Adrenal gland (tissue), 5 donors: ENCODE measurements at regions not wholly inside any gene's neighbourhood (a gene's known extent, or its start where the extent isn't known, plus 50 kb on each side); places are given as distances from the start of the nearest gene placed in this dataset.

Source experiments
- POLR2A ChIP-seq, 2 donors: fragments of 450-650 bp; IDR thresholded peaks; one replicate each; pipeline ENCODE4 v1.6.1; 2017; ENCODE audit warnings: antibody characterized with exemption in 2 of 2, mild to moderate bottlenecking in 2 of 2, moderate library complexity in 1 of 2
- TF ChIP-seq, protein P1 (sequence below), 6 experiments: fragments of 450-650 bp in 4 of 6; fragments of 200-600 bp in 2 of 6; sonication (generic) in 1 of 6; IDR thresholded peaks; 1 replicate in 5 of 6; 2 replicates in 1 of 6; pipeline versions ENCODE4 v1.5.1 to v1.8.0; 2016 to 2021; ENCODE audit warnings: antibody characterized with exemption in 6 of 6, mild to moderate bottlenecking in 2 of 6, moderate library complexity in 1 of 6
- donor health status: DM: no; HTN: no; CAD: no.

DNA sequence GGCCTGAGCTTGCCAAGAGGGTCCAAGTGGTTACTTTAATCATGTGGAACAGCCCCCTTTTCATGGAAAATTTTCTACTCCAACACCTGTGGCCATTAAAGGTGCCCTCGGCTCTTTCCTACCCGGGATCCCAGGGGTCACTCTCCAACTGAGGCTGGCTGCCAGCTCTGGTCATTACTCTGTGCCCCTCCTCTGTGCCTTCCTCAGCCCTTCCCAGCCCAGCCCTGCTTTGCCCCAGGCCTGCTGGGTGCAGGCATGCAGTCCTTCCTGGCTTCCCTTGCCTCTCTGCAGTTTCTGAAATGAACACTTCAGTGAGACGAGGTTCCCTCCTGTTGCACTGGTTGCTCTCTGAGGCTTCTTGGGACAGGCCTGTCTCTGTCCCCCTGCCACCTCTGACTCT, 951.1 kb upstream of the ZNF722 start:
- TF ChIP-seq, protein P1, sequence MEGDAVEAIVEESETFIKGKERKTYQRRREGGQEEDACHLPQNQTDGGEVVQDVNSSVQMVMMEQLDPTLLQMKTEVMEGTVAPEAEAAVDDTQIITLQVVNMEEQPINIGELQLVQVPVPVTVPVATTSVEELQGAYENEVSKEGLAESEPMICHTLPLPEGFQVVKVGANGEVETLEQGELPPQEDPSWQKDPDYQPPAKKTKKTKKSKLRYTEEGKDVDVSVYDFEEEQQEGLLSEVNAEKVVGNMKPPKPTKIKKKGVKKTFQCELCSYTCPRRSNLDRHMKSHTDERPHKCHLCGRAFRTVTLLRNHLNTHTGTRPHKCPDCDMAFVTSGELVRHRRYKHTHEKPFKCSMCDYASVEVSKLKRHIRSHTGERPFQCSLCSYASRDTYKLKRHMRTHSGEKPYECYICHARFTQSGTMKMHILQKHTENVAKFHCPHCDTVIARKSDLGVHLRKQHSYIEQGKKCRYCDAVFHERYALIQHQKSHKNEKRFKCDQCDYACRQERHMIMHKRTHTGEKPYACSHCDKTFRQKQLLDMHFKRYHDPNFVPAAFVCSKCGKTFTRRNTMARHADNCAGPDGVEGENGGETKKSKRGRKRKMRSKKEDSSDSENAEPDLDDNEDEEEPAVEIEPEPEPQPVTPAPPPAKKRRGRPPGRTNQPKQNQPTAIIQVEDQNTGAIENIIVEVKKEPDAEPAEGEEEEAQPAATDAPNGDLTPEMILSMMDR (IDR thresholded peaks at IDR 0.05), result no peak
- TF ChIP-seq POLR2A (IDR thresholded peaks at IDR 0.05), result no peak
